IMR-90 (cell line): ENCODE measurements at regions not wholly inside any gene's neighbourhood (a gene's known extent, or its start where the extent isn't known, plus 50 kb on each side); places are given as distances from the start of the nearest gene placed in this dataset.

Source experiments
- CEBPB ChIP-seq: IDR thresholded peaks from 2 replicates; pipeline ENCODE4 v1.6.1; 2012; ENCODE audit warnings: low read depth, low read length, improper control_type of control experiment
- FOS ChIP-seq: fragments of 150-350 bp; IDR thresholded peaks from 2 replicates; pipeline ENCODE4 v1.6.1; 2016; ENCODE audit warnings: low read depth, low read length
- MAZ ChIP-seq: IDR thresholded peaks from 2 replicates; pipeline ENCODE4 v1.6.1; 2012; ENCODE audit warnings: low read depth, mild to moderate bottlenecking, low read length, improper control_type of control experiment, moderate library complexity, borderline replicate concordance
- NFE2L2 ChIP-seq: fragments of 150-350 bp; IDR thresholded peaks from 2 replicates; pipeline ENCODE4 v1.6.1; 2016; ENCODE audit warnings: low read depth, mild to moderate bottlenecking, low read length
- POLR2A ChIP-seq: IDR thresholded peaks from 2 replicates; pipeline ENCODE4 v1.6.1; 2012; ENCODE audit warnings: mild to moderate bottlenecking, low read depth, low read length
- RCOR1 ChIP-seq: IDR thresholded peaks from 2 replicates; pipeline ENCODE4 v1.6.1; 2012; ENCODE audit warnings: mild to moderate bottlenecking, low read length, improper control_type of control experiment; ENCODE audit not compliant: insufficient replicate concordance
- SMC3 ChIP-seq: fragments of 150-350 bp; IDR thresholded peaks from 2 replicates; pipeline ENCODE4 v1.6.1; 2016; ENCODE audit warnings: low read depth, mild to moderate bottlenecking, antibody characterized with exemption, low read length, moderate library complexity
- TF ChIP-seq, protein P1 (sequence below): conservative IDR thresholded peaks from 2 replicates; pipeline ENCODE4 v1.5.1; 2012; ENCODE audit warnings: mild to moderate bottlenecking, low read depth, low read length, improper control_type of control experiment
- TF ChIP-seq, protein P2 (sequence below): fragments of 150-350 bp; IDR thresholded peaks from 2 replicates; pipeline ENCODE4 v1.6.1; 2017; ENCODE audit warnings: mild to moderate bottlenecking, antibody characterized with exemption, low read length, low read depth
- TF ChIP-seq, protein P3 (sequence below): fragments of 150-350 bp; IDR thresholded peaks from 2 replicates; pipeline ENCODE4 v1.6.1; 2016; ENCODE audit warnings: low read depth, mild to moderate bottlenecking, low read length, moderate library complexity, borderline replicate concordance

DNA sequence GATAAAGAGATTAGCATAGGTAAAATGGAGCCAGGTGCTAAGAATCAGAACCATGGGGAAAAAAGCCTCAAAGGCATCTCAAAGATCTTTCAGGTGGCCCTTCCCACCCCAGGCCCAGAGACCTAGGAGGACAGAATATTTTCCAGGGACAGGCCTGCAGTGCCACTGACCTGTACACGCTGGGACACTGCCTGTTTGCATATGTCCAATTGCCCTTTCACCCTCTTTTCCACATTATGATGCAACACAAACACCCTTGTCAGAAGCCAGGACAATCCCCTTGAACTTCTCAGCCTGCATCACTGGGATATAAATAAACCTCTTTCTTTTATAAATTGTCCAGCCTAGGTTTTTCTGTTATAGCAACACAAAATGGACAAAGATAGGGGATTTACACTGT lies 419.1 kb downstream of the TRIB2 start:
- TF ChIP-seq, protein P1, sequence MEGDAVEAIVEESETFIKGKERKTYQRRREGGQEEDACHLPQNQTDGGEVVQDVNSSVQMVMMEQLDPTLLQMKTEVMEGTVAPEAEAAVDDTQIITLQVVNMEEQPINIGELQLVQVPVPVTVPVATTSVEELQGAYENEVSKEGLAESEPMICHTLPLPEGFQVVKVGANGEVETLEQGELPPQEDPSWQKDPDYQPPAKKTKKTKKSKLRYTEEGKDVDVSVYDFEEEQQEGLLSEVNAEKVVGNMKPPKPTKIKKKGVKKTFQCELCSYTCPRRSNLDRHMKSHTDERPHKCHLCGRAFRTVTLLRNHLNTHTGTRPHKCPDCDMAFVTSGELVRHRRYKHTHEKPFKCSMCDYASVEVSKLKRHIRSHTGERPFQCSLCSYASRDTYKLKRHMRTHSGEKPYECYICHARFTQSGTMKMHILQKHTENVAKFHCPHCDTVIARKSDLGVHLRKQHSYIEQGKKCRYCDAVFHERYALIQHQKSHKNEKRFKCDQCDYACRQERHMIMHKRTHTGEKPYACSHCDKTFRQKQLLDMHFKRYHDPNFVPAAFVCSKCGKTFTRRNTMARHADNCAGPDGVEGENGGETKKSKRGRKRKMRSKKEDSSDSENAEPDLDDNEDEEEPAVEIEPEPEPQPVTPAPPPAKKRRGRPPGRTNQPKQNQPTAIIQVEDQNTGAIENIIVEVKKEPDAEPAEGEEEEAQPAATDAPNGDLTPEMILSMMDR, result no peak
- no peak for TF ChIP-seq FOS
- TF ChIP-seq POLR2A, result no peak
- no peak for TF ChIP-seq SMC3
- TF ChIP-seq, protein P2, sequence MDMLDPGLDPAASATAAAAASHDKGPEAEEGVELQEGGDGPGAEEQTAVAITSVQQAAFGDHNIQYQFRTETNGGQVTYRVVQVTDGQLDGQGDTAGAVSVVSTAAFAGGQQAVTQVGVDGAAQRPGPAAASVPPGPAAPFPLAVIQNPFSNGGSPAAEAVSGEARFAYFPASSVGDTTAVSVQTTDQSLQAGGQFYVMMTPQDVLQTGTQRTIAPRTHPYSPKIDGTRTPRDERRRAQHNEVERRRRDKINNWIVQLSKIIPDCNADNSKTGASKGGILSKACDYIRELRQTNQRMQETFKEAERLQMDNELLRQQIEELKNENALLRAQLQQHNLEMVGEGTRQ, result no peak
- TF ChIP-seq, protein P3, sequence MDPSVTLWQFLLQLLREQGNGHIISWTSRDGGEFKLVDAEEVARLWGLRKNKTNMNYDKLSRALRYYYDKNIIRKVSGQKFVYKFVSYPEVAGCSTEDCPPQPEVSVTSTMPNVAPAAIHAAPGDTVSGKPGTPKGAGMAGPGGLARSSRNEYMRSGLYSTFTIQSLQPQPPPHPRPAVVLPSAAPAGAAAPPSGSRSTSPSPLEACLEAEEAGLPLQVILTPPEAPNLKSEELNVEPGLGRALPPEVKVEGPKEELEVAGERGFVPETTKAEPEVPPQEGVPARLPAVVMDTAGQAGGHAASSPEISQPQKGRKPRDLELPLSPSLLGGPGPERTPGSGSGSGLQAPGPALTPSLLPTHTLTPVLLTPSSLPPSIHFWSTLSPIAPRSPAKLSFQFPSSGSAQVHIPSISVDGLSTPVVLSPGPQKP, result no peak
- no peak for TF ChIP-seq MAZ
- no peak for TF ChIP-seq RCOR1
- no peak for TF ChIP-seq NFE2L2
- no peak for TF ChIP-seq CEBPB
